ENCODE measurements at regions not wholly inside any gene's neighbourhood (a gene's known extent, or its start where the extent isn't known, plus 50 kb on each side); places are given as distances from the start of the nearest gene placed in this dataset.
"Not testable (repeated sequence)": the region's sequence is repeated elsewhere in the genome, so short reads cannot be mapped to it uniquely, and the experiment has no call there.

- Histone ChIP-seq H3K9me3 (no peaks in the 10 kb centered on the region), H3K4me1 (no peaks in the 10 kb centered on the region), H3K36me3 (no peaks in the 10 kb centered on the region), H3K27ac (no peak overlapping the region), H3K4me3 (no peak overlapping the region), H3K27me3 (no peaks in the 10 kb centered on the region)
- DNase-seq (ENCODE audit: low spot score in 2 of 2): no peak
- TF ChIP-seq POLR2AphosphoS5 (IDR thresholded peaks at IDR 0.05): no peak
- no peak for TF ChIP-seq EP300 (IDR thresholded peaks at IDR 0.05)
- no peak for TF ChIP-seq CTCF (IDR thresholded peaks at IDR 0.05)
- TF ChIP-seq POLR2A (IDR thresholded peaks at IDR 0.05): no peak
- WGBS: 91% methylated on average over 3 of the region's 3 CpGs
These were observed 545.6 kb downstream of the TRAM1L1 start for GRCh38 chr4:116539744-116540143.

- Histone ChIP-seq H3K4me1 (no peaks in the 10 kb centered on the region), H3K4me3 (no peak overlapping the region), H3K27me3 (no peaks in the 10 kb centered on the region), H3K27ac (no peak overlapping the region), H3K36me3 (no peaks in the 10 kb centered on the region), H3K9me3 (no peaks in the 10 kb centered on the region)
- no peak for DNase-seq (ENCODE audit: low spot score in 2 of 2)
- TF ChIP-seq POLR2AphosphoS5 (IDR thresholded peaks at IDR 0.05) (no peak), POLR2A (IDR thresholded peaks at IDR 0.05) (no peak), CTCF (IDR thresholded peaks at IDR 0.05) (no peak), EP300 (IDR thresholded peaks at IDR 0.05) (no peak)
These were observed 547.5 kb downstream of the TRAM1L1 start for GRCh38 chr4:116537828-116538227.

- H3K27ac ChIP-seq: not testable (repeated sequence)
- WGBS: 96% methylated on average over 6 of the region's 6 CpGs
These were observed 549.4 kb downstream of the TRAM1L1 start for GRCh38 chr4:116536024-116536423.

GRCh38 chr4:116531870-116532269, 553.5 kb downstream of the TRAM1L1 start:
- WGBS: 69% methylated on average over 5 of the region's 5 CpGs
- Histone ChIP-seq H3K27ac (no peak overlapping the region), H3K4me1 (no peaks in the 10 kb centered on the region), H3K36me3 (no peaks in the 10 kb centered on the region), H3K4me3 (no peak overlapping the region), H3K27me3 (no peaks in the 10 kb centered on the region), H3K9me3 (no peaks in the 10 kb centered on the region)
- DNase-seq (ENCODE audit: low spot score in 2 of 2): no peak
- TF ChIP-seq POLR2AphosphoS5 (IDR thresholded peaks at IDR 0.05): no peak

More at GRCh38 chr4:116536024-116536423, 549.4 kb downstream of the TRAM1L1 start:
- not testable (repeated sequence) for H3K4me1 ChIP-seq; H3K36me3 ChIP-seq; H3K4me3 ChIP-seq; DNase-seq (ENCODE audit: low spot score in 2 of 2); H3K9me3 ChIP-seq; H3K27me3 ChIP-seq

GRCh38 chr4:116531026-116531425, 554.4 kb downstream of the TRAM1L1 start:
- H3K4me3 ChIP-seq: no peak overlapping the region
- H3K27ac ChIP-seq: no peak overlapping the region
- 63% methylated on average over 3 of the region's 3 CpGs for WGBS
- H3K9me3 ChIP-seq: no peaks in the 10 kb centered on the region
- H3K4me1 ChIP-seq: no peaks in the 10 kb centered on the region
- TF ChIP-seq CTCF (IDR thresholded peaks at IDR 0.05): no peak
- TF ChIP-seq EP300 (IDR thresholded peaks at IDR 0.05): no peak
- no peak for TF ChIP-seq POLR2AphosphoS5 (IDR thresholded peaks at IDR 0.05)
- no peak for TF ChIP-seq POLR2A (IDR thresholded peaks at IDR 0.05)
- H3K27me3 ChIP-seq: no peaks in the 10 kb centered on the region
- H3K36me3 ChIP-seq: no peaks in the 10 kb centered on the region
- DNase-seq (ENCODE audit: low spot score in 2 of 2): no peak

GRCh38 chr4:116530048-116530447, 555.3 kb downstream of the TRAM1L1 start:
- no peaks in the 10 kb centered on the region for H3K27me3 ChIP-seq
- WGBS: 50% methylated on average over 2 of the region's 2 CpGs
- no peak overlapping the region for H3K4me3 ChIP-seq
- no peak for TF ChIP-seq POLR2A (IDR thresholded peaks at IDR 0.05)
- no peak for TF ChIP-seq CTCF (IDR thresholded peaks at IDR 0.05)
- TF ChIP-seq POLR2AphosphoS5 (IDR thresholded peaks at IDR 0.05): no peak
- TF ChIP-seq EP300 (IDR thresholded peaks at IDR 0.05): no peak
- no peak overlapping the region for H3K27ac ChIP-seq
- H3K4me1 ChIP-seq: no peaks in the 10 kb centered on the region
- no peaks in the 10 kb centered on the region for H3K9me3 ChIP-seq
- no peak for DNase-seq (ENCODE audit: low spot score in 2 of 2)
- no peaks in the 10 kb centered on the region for H3K36me3 ChIP-seq

All from suprapubic skin (tissue), 4 donors.